SU-DHL-6 (cell line): ENCODE measurements at regions not wholly inside any gene's neighbourhood (a gene's known extent, or its start where the extent isn't known, plus 50 kb on each side); places are given as distances from the start of the nearest gene placed in this dataset.

ENCODE experiments used
- CTCF ChIP-seq: fragments of 200-600 bp; sonication (generic); IDR thresholded peaks from one replicate; pipeline ENCODE4 v1.5.1; 2017; ENCODE audit warnings: antibody characterized with exemption, mild to moderate bottlenecking, low read length, moderate library complexity; ENCODE audit not compliant: insufficient read depth, poor library complexity, severe bottlenecking
- EZH2phosphoT487 ChIP-seq: fragments of 200-600 bp; sonication (generic), shearing (Covaris generic); conservative IDR thresholded peaks from 2 replicates; pipeline ENCODE4 v1.6.1; 2018; ENCODE audit warnings: mild to moderate bottlenecking, antibody characterized with exemption, low read length, moderate library complexity, mixed read lengths

- TF ChIP-seq CTCF (no peak), EZH2phosphoT487 (no peak)
Measured at GRCh38 chr5:92841604-92842155, 739.3 kb downstream of the NR2F1-AS1 start.
